K562 (cell line): ENCODE measurements at regions not wholly inside any gene's neighbourhood (a gene's known extent, or its start where the extent isn't known, plus 50 kb on each side); places are given as distances from the start of the nearest gene placed in this dataset.

Source experiments
- ASH1L ChIP-seq: fragments of 450-650 bp; IDR thresholded peaks from 2 replicates; pipeline ENCODE4 v1.6.1; 2018; ENCODE audit warnings: borderline replicate concordance, mild to moderate bottlenecking, low read depth; ENCODE audit not compliant: partially characterized antibody
- BRF1 ChIP-seq: IDR thresholded peaks from 3 replicates; pipeline ENCODE4 v1.6.1; 2011; ENCODE audit warnings: borderline replicate concordance, mild to moderate bottlenecking; ENCODE audit not compliant: insufficient read length; ENCODE audit errors: extremely low read depth
- E2F4 ChIP-seq: sonication (generic); formaldehyde crosslinking; IDR thresholded peaks from 2 replicates; pipeline ENCODE4 v1.8.0; 2022; ENCODE audit warnings: mild to moderate bottlenecking, low read depth, missing genetic modification reagents
- ETV5 ChIP-seq: sonication (generic); formaldehyde crosslinking; IDR thresholded peaks from 2 replicates; pipeline ENCODE4 v1.4.0; 2020; ENCODE audit warnings: low read depth, mild to moderate bottlenecking, missing genetic modification reagents
- FOXK1 ChIP-seq: sonication (generic); formaldehyde crosslinking; IDR thresholded peaks from 2 replicates; pipeline ENCODE4 v1.8.0; 2022; ENCODE audit warnings: missing genetic modification reagents, mild to moderate bottlenecking, borderline replicate concordance
- NCOA1 ChIP-seq: fragments of 450-650 bp; IDR thresholded peaks from 2 replicates; pipeline ENCODE4 v1.6.1; 2016; ENCODE audit warnings: low read depth
- SLC30A9 ChIP-seq: fragments of 250-450 bp; sonication (Bioruptor Pico); IDR thresholded peaks from 2 replicates; pipeline ENCODE4 v1.8.0; 2022; ENCODE audit warnings: mild to moderate bottlenecking, moderate library complexity
- SRF ChIP-seq, 2 experiments: fragments of 250-450, 450-650 bp in 1 of 2; sonication (Bioruptor Pico) in 1 of 2; sonication (generic) in 1 of 2; formaldehyde crosslinking; IDR thresholded peaks; 2 replicates each; pipeline versions ENCODE4 v1.5.0 to v1.5.1; 2020 to 2022; ENCODE audit warnings: mild to moderate bottlenecking in 1 of 2, missing genetic modification reagents in 1 of 2
- ZC3H8 ChIP-seq: fragments of 450-650 bp; IDR thresholded peaks from 2 replicates; pipeline ENCODE4 v1.6.1; 2017
- TF ChIP-seq, protein P1 (sequence below), 3 experiments: fragments of 200-800 bp in 1 of 3; fragments of 250-450 bp in 1 of 3; fragments of 450-650 bp in 1 of 3; sonication (Bioruptor Pico) in 1 of 3; sonication (Bioruptor generic) in 1 of 3; formaldehyde crosslinking in 1 of 3; IDR thresholded peaks; 2 replicates each; pipeline versions ENCODE4 v1.6.1 to v1.8.0; 2016 to 2022; ENCODE audit warnings: mild to moderate bottlenecking in 2 of 3, missing genetic modification characterization in 2 of 3, missing compliant biosample characterization in 1 of 3, moderate library complexity in 1 of 3
- TF ChIP-seq, protein P2 (sequence below): fragments of 250-450 bp; sonication (Bioruptor Pico); IDR thresholded peaks from 2 replicates; pipeline ENCODE4 v1.4.0; 2020; ENCODE audit warnings: mild to moderate bottlenecking, moderate library complexity

DNA sequence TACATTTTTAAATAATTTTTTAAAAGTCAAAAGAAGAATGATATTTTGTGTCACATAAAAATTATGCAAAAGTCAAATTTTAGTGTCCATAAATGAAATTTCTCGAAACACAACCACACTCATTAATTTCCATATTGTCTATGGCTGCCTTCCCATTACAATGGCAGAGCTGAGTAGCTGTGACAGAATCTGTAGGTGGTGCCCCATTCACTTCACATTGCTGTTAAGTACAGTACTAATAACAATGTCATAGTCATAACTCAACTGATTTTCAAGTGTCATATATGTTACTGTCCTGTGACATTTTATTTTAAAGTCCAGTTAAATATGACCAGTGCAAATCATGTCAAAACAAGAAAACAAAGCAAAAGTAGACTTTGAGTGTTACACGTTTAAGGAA, 114.3 kb downstream of the SPRY2 start (continued):
- TF ChIP-seq, protein P1, sequence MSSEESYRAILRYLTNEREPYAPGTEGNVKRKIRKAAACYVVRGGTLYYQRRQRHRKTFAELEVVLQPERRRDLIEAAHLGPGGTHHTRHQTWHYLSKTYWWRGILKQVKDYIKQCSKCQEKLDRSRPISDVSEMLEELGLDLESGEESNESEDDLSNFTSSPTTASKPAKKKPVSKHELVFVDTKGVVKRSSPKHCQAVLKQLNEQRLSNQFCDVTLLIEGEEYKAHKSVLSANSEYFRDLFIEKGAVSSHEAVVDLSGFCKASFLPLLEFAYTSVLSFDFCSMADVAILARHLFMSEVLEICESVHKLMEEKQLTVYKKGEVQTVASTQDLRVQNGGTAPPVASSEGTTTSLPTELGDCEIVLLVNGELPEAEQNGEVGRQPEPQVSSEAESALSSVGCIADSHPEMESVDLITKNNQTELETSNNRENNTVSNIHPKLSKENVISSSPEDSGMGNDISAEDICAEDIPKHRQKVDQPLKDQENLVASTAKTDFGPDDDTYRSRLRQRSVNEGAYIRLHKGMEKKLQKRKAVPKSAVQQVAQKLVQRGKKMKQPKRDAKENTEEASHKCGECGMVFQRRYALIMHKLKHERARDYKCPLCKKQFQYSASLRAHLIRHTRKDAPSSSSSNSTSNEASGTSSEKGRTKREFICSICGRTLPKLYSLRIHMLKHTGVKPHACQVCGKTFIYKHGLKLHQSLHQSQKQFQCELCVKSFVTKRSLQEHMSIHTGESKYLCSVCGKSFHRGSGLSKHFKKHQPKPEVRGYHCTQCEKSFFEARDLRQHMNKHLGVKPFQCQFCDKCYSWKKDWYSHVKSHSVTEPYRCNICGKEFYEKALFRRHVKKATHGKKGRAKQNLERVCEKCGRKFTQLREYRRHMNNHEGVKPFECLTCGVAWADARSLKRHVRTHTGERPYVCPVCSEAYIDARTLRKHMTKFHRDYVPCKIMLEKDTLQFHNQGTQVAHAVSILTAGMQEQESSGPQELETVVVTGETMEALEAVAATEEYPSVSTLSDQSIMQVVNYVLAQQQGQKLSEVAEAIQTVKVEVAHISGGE (CRISPR knock-in tag; IDR thresholded peaks at IDR 0.05) = no peak
- TF ChIP-seq FOXK1 (CRISPR knock-in tag) (no peak), ETV5 (CRISPR knock-in tag) (no peak), ZC3H8 (no peak), SRF (CRISPR knock-in tag; IDR thresholded peaks at IDR 0.05) (no peak), ASH1L (no peak), NCOA1 (no peak), SLC30A9 (CRISPR knock-in tag) (no peak), BRF1 (no peak), E2F4 (CRISPR knock-in tag) (no peak)
- TF ChIP-seq, protein P2, sequence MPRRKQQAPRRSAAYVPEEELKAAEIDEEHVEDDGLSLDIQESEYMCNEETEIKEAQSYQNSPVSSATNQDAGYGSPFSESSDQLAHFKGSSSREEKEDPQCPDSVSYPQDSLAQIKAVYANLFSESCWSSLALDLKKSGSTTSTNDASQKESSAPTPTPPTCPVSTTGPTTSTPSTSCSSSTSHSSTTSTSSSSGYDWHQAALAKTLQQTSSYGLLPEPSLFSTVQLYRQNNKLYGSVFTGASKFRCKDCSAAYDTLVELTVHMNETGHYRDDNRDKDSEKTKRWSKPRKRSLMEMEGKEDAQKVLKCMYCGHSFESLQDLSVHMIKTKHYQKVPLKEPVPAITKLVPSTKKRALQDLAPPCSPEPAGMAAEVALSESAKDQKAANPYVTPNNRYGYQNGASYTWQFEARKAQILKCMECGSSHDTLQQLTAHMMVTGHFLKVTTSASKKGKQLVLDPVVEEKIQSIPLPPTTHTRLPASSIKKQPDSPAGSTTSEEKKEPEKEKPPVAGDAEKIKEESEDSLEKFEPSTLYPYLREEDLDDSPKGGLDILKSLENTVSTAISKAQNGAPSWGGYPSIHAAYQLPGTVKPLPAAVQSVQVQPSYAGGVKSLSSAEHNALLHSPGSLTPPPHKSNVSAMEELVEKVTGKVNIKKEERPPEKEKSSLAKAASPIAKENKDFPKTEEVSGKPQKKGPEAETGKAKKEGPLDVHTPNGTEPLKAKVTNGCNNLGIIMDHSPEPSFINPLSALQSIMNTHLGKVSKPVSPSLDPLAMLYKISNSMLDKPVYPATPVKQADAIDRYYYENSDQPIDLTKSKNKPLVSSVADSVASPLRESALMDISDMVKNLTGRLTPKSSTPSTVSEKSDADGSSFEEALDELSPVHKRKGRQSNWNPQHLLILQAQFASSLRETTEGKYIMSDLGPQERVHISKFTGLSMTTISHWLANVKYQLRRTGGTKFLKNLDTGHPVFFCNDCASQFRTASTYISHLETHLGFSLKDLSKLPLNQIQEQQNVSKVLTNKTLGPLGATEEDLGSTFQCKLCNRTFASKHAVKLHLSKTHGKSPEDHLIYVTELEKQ (CRISPR knock-in tag) = no peak
